ENCODE measurements at regions not wholly inside any gene's neighbourhood (a gene's known extent, or its start where the extent isn't known, plus 50 kb on each side); places are given as distances from the start of the nearest gene placed in this dataset.

- no peak overlapping the region for H2AFZ ChIP-seq (ENCODE audit: low read length)
- no peaks in the 10 kb centered on the region for H3K9me2 ChIP-seq (replicated peaks; ENCODE audit: low read depth, low read length)
- TF ChIP-seq CTCF (conservative IDR thresholded peaks at IDR 0.05; ENCODE audit: low read length): no peak
- no peak for TF ChIP-seq EZH2phosphoT487 (IDR thresholded peaks at IDR 0.05; ENCODE audit: borderline replicate concordance)
- no peak overlapping the region for H3K4me3 ChIP-seq (ENCODE audit: low read length, poor library complexity, severe bottlenecking)
- no peaks in the 10 kb centered on the region for H3K27me3 ChIP-seq (ENCODE audit: insufficient read depth, low read length, poor library complexity, severe bottlenecking)
- peaks cover 12% of the 10 kb centered on the region; the same call in 1 of the 2 replicates for H3K9me3 ChIP-seq (ENCODE audit: insufficient read depth, low read depth, low read length)
- no peaks in the 10 kb centered on the region for H3K36me3 ChIP-seq (ENCODE audit: insufficient read depth, low read length)
- H3K4me1 ChIP-seq (ENCODE audit: insufficient read depth, low read length, poor library complexity, severe bottlenecking): no peaks in the 10 kb centered on the region
- H3K4me2 ChIP-seq (ENCODE audit: low read depth, low read length, poor library complexity, severe bottlenecking): no peak overlapping the region
- H4K20me1 ChIP-seq (ENCODE audit: insufficient read depth, low read length, poor library complexity, severe bottlenecking): no peaks in the 10 kb centered on the region
- no peaks in the 10 kb centered on the region for H3F3A ChIP-seq (ENCODE audit: low read depth)
- no peaks in the 10 kb centered on the region for H3K79me2 ChIP-seq (ENCODE audit: insufficient read depth, low read length)
- no peak overlapping the region for H3K9ac ChIP-seq (ENCODE audit: low read depth, low read length, poor library complexity, severe bottlenecking)
Observed at GRCh38 chr17:13395346-13395745, 206.4 kb downstream of the HS3ST3A1 start.

DNA sequence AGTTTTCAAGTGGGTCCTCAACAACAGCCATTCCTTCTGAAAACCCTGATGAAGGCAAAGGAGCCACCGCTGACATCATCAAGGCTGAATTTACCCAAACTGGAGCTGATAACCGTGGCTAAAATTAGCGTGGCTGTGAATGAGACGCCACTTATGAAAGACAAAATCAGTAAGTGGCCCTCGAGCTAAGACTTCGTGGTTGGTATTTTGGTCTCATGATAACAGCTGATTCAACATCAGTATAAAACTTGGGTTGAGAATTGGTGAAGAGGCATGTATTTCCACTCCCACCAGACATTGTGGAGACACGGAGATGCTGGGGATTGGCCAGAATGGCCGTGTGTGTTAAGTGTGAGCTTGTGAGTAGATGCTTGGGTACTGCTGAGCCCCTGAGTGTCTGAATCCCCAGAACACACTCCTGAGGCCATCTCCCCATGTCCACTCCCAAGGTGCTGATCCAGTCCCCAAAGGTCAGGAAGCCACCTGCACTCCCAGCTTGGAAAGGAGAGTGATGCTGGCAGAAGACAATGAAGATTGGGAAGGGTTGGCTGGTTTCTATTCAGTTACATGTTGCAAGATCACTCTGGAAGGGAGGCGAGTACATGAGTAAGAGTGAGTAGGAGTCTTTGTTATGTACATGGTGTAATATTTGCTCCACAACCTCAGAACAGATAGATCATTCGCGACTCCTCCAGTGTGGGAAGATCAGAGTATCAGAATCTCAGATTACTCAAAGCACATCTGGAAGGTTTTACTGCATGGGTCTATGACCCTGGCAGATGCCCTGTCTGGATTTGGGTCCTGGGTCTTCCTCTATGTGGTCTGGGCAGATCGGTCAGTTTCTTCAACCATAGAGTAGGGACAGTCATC lies 207.7 kb downstream of the HS3ST3A1 start:
- no peaks in the 10 kb centered on the region for H3K4me1 ChIP-seq (ENCODE audit: insufficient read depth, low read length, poor library complexity, severe bottlenecking)
- H4K20me1 ChIP-seq (ENCODE audit: insufficient read depth, low read length, poor library complexity, severe bottlenecking): no peaks in the 10 kb centered on the region
- no peak overlapping the region for H3K9ac ChIP-seq (ENCODE audit: low read depth, low read length, poor library complexity, severe bottlenecking)
- H3K36me3 ChIP-seq (ENCODE audit: insufficient read depth, low read length): no peaks in the 10 kb centered on the region
- no peak for TF ChIP-seq CTCF (conservative IDR thresholded peaks at IDR 0.05; ENCODE audit: low read length)
- H3K9me2 ChIP-seq (replicated peaks; ENCODE audit: low read depth, low read length): no peaks in the 10 kb centered on the region
- H3K79me2 ChIP-seq (ENCODE audit: insufficient read depth, low read length): no peaks in the 10 kb centered on the region
- no peaks in the 10 kb centered on the region for H3K27me3 ChIP-seq (ENCODE audit: insufficient read depth, low read length, poor library complexity, severe bottlenecking)
- peaks cover 12% of the 10 kb centered on the region; the same call in 1 of the 2 replicates for H3K9me3 ChIP-seq (ENCODE audit: insufficient read depth, low read depth, low read length)
- H3F3A ChIP-seq (ENCODE audit: low read depth): no peaks in the 10 kb centered on the region
- H3K4me2 ChIP-seq (ENCODE audit: low read depth, low read length, poor library complexity, severe bottlenecking): no peak overlapping the region
- H3K4me3 ChIP-seq (ENCODE audit: low read length, poor library complexity, severe bottlenecking): no peak overlapping the region
- H2AFZ ChIP-seq (ENCODE audit: low read length): no peak overlapping the region

- no peaks in the 10 kb centered on the region for H3F3A ChIP-seq (ENCODE audit: low read depth)
- no peak overlapping the region for H3K4me2 ChIP-seq (ENCODE audit: low read depth, low read length, poor library complexity, severe bottlenecking)
- H2AFZ ChIP-seq (ENCODE audit: low read length): no peak overlapping the region
- no peak overlapping the region for H3K4me3 ChIP-seq (ENCODE audit: low read length, poor library complexity, severe bottlenecking)
- H3K36me3 ChIP-seq (ENCODE audit: insufficient read depth, low read length): no peaks in the 10 kb centered on the region
- no peaks in the 10 kb centered on the region for H3K9me3 ChIP-seq (ENCODE audit: insufficient read depth, low read depth, low read length)
- no peaks in the 10 kb centered on the region for H3K9me2 ChIP-seq (replicated peaks; ENCODE audit: low read depth, low read length)
- H3K79me2 ChIP-seq (ENCODE audit: insufficient read depth, low read length): no peaks in the 10 kb centered on the region
- H3K9ac ChIP-seq (ENCODE audit: low read depth, low read length, poor library complexity, severe bottlenecking): no peak overlapping the region
- TF ChIP-seq EZH2phosphoT487 (IDR thresholded peaks at IDR 0.05; ENCODE audit: borderline replicate concordance): no peak
- no peak for TF ChIP-seq CTCF (conservative IDR thresholded peaks at IDR 0.05; ENCODE audit: low read length)
- H3K27me3 ChIP-seq (ENCODE audit: insufficient read depth, low read length, poor library complexity, severe bottlenecking): no peaks in the 10 kb centered on the region
- H4K20me1 ChIP-seq (ENCODE audit: insufficient read depth, low read length, poor library complexity, severe bottlenecking): no peaks in the 10 kb centered on the region
- H3K4me1 ChIP-seq (ENCODE audit: insufficient read depth, low read length, poor library complexity, severe bottlenecking): no peaks in the 10 kb centered on the region
Observed at GRCh38 chr17:13387952-13388351, 213.8 kb downstream of the HS3ST3A1 start.
